GM21576 (cell line): ENCODE measurements at regions not wholly inside any gene's neighbourhood (a gene's known extent, or its start where the extent isn't known, plus 50 kb on each side); places are given as distances from the start of the nearest gene placed in this dataset.

Source experiments
- ATAC-seq: cut with Tn5 transposase; IDR thresholded peaks from one replicate; pipeline ENCODE4 v1.9.1; 2021; ENCODE audit warnings: mild to moderate bottlenecking, moderate library complexity; ENCODE audit not compliant: unreplicated experiment

DNA sequence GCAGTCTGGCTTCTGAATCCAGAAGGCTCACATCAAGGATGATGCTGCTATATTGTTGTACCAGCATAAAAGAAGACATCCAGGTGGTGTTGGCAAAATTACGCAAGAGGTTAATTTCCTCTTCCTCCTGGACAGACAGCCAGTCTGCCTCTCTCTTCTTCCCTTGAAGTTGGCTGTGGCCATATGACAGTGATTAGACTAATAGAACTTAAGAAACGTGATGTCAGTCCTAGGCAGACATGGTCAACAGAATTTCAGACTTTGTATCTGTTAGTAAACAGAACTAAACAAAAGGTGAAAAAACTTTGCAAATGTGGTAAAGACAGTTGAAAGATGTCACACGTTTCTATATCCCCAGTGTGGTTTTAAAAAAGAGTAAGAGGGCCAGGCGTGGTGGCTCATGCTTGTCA, 465.2 kb upstream of the NR2F2 start:
- ATAC-seq = no peak

DNA sequence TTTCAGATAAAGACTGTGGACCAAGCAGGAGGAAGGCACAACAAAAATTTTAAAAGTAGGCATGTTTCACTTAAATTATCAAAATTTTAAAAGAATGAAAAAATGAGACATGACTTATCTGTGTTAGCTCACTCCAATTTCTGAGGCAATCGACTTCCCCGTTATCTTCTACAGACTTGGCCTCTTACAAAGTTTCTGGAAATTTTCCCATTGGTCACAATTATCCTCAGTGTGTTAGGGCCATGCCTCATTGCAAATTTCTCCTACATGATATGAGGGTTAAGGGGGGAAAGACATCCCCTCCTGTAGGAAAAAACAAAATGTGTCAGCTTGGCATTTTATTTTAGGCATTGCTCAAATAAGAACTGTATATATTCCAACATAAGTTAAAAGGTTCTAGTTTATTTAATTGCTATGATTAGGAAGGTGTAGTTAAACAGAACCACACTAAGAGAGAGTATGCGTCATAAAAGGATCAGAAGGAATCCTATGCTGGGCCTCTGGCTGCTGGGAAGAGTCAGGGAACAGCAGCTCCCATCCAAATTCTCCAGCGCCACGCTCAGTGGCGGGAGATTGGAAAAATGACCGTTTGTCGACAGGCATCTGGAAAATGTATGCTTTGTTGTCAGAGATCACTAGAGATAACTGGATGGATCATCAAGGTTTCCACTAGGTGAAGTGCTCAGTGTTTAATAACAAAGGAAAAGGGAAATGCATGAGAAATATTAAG, 463.6 kb upstream of the NR2F2 start:
- no peak for ATAC-seq

DNA sequence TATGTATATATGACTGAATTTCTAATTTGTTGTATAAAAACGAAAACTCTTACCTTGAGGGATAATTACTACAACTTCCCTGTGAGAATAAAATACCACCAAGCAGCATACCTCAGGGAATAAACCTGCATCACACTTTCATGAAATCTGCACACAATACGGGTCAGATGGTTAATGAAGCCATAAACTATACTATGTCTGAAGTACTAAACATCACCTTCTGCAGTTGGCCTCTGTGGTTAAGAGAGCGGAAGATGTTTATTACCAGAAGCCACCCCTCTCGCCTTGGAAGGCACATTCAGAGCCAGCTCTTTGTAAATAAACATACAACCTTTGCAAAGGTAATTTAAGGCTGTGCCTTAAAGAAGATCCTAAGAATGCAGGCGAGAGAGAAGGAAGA, 462.1 kb upstream of the NR2F2 start:
- ATAC-seq = no peak

DNA sequence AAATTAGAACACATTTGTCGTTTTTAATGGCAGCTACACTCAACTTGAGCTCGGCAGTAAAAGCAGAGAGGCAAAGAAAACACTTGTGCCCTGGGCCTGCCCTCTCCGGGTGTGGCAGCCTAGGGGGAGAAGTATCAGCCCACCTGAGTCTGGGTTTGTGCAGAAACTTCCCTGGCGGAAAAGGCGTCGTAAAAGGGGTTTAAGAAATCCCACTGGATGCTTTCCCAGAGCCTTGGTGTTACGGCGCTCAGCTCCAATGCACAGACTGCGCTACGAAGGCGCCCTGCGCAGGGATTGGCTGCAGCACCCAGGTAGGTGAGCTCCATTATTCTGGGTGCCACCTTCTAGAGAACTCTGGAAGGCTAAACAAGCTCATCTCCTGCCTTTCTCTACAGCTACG, 461.5 kb upstream of the NR2F2 start:
- ATAC-seq = no peak

DNA sequence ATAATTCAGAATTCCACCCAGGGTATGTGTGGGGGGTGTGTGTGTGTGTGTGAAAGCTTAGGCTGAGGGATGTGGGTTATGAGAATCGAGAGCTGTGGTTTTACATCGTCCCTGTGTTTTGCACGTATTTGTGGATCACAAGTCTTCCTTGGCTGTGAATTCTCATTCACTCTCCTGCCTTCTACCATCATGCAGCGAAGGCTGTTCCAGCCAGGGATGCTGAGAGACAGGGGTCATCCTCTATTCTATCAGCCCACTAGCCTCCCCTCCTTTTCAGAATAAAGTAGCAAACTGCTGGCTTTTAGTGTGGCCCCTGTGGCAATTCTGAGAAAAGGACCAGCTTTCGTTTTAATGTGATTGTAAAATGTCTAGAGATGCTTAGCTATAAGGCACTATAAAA, 460.6 kb upstream of the NR2F2 start:
- ATAC-seq = no peak

DNA sequence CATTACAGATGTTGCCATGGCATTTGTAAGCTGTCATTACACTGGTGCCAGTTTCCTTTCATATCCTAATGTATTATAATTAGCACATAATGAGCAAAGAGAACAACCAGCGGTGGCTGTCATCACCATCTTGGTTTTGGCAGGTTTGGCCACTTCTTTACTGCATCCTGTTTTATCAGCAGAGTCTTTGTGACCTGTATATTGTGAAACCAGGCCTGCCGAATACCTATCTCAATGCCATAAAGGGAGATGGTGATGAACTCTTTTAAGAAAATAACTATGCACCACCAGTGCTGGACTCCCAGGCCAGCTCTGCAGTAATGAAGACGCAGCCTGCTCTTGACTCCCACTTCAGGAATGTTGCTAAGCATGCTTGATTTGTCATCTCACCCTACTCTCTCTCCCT, 458.1 kb upstream of the NR2F2 start:
- no peak for ATAC-seq

DNA sequence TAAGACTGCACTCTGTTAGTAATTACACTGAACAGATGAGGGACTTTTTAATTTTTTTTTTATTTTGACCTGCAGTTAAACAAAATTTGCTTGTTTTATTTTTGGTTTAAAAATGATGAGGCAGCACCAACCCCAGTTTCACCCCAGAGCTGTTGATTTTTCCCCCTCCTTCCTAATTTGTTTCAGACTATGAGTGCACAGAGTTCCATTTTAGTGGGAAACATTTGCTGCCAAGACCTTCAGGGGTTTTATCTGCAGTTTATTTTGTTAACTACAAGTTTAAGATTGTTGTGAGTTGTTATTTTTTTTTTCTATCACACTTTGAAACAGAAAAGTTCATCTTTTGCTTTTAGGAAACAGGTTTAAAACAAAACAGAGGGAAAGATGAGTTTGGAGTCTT, 455.9 kb upstream of the NR2F2 start:
- ATAC-seq = no peak

DNA sequence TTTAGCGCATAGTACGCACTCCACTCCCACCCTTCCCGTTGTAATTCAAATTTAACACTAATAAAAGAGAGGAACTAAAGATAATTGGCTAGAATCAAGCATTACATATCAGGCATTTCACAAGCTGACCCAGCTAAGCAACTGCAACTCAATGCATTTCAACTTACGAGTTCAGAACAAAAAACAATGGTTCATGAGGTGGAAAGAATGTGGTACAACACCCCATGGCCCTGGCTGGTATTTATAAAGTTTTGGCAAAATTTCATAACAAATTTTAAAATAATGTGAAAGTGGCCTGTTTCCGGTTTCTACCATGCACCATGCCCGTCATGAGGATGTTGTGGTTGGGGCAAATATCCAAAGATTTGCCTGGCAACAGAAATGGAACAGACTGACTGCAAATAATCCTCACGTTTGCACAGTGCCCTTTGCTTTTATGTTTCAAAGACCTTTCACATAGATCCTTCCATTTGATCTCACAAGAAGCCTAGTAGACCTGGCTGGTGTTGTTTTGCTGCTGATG, 455.3 kb upstream of the NR2F2 start:
- no peak for ATAC-seq

DNA sequence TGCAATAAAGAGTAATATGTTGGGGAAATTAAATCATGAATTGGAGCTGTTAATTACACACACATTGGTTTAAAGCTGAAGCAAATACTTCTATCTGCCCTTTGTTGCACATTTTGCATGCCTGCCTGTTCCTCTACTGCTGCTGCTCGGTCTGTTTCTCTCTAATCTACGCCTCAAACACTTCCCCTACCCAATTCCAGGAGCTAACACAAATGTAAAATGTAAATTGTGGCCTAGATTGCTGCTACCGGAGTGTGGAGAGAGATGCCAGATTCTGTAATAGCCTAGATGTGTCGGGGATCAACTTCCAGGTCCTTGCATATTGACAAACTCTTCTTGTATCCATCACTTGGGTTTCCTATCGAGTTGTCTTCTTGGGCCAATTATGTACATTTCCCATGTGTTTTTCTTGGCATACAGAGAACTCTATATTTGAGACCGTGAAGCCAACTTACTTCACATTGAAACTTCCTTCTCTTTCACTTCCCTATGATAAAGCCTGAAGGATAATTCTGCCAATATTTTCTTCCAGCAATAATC, 450.4 kb upstream of the NR2F2 start:
- no peak for ATAC-seq

DNA sequence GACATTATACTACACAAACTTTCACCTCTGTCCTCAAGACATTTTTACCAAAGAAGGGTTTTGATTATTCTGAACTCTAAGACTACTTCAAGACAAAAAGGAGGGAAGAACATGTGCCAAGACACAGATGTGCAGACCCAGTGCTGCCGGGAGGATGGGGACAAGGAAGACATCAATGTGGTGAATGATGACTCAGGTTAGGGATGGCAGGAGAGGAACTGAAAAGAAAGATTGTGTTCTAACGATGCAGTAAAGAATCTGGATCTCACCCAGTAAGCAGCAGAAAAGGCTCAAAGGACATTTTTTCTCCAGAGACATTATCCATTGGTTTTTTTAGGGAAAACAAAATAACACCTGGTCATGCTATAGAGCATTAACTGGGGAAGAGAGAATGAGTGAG, 449.9 kb upstream of the NR2F2 start:
- ATAC-seq = no peak

DNA sequence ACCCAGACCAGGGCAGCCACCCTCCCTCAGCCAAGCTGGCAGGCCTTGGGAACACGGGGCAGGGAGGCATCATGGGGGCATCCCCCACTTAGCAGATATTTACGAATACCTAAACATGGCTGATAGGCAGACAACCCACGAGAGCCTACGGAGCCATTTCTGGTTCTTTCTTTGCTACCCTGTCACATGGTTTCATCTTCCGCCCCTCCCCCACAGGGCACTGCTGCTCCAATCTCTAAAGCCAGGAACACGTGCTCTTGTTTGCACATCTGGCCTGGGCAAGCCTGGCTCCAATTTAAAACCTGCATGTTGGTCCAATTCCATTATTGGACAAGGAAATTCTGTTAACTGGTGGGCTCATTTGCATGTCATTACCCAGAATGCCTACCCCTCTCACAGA, 447.4 kb upstream of the NR2F2 start:
- no peak for ATAC-seq

DNA sequence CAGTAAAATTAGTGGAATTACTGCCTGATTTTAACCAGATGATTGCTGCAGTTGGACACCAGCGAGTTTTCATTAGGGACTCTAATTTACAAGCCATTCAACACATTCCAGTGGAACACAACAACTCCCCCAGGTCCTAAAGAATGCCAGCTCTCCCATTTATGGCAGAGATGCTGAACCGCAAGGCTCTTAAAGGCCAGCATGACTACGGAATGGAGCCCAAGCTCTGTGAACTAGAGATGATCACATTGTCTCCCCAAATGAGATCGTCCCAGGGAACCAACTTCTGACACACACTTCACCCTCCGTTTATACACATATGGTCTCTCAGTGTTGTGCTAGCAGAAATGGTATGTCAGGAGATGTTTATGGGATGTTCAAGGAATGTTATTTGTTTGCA, 446.2 kb upstream of the NR2F2 start:
- no peak for ATAC-seq

DNA sequence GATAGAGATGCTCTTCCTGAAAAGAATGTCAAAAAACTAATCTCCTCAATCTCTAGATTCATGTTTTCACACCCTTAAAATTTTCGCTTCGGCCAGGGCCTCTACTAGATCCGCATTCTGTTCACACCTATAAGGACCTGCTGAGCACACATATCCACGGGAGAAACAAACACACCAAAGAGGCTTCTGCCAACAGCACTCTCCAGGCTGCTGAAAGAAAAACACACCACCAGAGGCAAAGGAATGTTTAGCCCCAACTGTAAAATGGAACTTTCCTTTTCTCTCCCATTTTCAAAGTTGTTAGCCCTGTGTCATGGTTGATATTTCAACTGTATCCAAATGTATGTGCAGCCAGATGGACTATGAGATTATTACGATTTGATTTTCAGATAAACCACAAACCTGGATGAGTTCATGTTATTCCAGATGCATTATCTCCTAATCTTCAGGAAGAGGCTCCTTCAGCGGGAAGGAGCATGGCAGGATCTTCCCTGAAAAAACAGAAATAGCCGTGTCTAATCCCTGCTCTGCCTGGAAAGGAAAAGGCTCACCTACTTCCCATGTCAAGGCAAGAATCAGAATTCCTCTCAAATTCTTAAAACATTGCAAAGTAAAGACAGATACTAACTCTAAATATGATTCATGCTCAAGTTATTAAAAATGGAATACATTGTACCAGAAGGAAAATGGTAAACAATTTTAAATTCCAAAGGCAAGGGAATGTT, 442.7 kb upstream of the NR2F2 start:
- ATAC-seq = no peak

DNA sequence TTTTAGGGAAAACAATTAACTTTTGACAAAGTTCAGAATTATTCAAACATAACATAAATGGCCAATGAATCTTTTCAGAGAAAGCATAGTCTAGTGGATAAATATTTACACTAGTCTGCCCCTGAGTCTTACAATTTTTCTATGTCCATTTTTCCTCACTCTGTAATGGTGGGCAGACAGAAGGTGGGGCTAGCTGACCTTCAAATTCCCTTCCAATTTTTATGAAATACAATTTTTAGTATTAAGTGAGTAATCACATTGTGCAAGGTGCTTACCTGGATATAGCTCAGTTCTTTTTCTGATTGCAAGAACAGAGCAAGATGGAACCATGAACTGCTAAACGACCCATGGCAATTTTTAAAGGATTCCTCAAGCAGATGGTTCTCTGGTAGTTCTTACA, 441.7 kb upstream of the NR2F2 start:
- ATAC-seq = no peak

DNA sequence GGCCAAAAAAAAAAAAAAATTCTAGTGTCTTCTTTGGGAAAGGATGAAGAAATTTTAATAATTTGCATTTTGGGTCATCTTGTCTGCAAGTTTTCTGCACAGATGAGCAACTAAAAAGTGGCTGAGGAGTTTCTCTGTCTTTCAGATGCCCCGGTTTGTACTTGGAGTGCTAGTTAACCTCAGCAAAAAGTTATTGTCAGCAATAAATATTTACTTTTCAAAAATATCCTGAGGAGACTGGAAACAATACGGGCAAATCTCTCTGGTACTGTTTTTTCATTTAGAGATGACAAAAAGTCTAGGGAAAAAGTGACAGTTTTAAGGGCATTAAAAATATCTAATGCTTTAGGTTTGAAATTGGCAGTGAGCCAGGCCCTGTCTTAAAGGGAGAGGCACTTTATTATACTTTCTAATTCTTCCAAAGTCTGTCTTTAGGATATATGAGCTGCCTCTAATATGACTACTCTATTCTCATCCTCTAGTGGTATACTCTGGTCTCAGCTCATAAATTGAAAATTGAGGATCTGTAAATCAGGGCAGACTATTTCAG, 436.0 kb upstream of the NR2F2 start:
- no peak for ATAC-seq

DNA sequence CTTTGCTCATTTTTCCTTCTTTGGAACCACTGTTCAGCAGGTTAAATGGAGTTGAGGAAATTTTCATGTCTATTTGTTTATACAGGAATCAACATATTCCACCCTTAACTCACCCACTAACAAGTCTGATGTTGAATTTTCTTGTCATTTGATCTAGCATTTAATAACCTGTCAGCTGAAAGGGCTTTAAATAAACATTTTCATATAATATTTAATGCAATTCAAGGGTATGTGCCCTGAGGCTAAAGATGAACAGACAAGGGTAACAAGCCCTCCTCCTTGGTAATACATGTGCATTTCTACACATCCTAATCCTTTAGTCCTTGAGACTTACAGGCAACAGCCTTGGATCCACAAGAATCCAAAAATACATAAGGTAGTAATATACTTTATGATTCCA, 435.0 kb upstream of the NR2F2 start:
- ATAC-seq = no peak

DNA sequence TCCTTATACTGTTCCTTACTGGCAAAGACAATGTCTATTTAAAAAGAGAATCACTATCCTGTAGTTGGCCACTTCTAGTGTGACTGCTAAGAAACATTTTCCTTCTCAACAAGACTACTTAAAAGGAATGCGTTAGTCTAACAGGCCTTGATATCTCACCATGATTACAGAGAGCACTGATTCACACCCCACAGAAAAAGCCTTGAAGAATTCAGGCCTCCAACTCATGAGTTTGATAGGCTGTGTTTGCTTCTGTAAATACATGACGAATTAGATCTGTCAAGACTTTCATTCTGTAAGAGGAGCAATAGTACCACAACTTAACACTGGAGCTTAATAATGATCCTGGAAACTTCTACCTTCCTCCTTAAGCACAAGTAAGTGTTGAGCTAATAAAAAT, 432.8 kb upstream of the NR2F2 start:
- ATAC-seq = no peak

DNA sequence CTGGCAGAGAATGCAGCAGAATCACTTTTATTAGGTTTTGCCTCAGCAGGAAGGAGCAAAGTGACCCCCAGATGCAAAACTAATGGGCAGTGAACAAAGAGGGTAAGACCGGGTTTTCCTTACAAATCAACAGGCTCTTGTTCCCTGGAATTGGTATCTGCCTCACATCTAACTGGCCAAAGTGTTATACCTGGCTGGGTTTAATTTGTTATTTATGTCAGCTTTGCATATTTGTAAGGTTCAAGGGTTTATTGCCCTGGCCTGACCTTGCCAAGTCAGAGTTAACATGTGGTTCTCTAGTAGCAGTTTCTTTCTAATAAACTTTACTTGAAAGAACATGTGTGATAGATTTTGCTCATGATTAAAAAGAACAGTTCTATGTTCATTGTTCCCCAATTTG, 431.7 kb upstream of the NR2F2 start:
- ATAC-seq = no peak

DNA sequence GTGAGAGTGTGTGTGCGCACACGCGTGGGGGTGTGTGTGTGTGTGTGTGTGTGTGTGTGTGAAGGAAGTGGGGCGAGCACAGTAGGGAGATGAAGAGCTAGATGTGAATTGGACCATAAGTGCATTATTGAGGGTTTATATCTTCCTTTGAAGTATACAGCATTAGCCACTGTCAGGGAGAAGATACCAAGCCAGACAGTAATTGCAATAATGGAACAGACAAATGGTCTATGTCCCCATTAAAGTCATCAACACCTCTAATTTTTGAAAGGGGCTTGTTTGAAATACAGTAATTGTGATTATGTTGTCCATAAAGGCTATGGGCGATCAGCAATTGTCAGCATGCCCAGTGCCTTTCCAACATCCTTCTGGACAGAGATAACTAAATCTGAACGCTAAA, 429.2 kb upstream of the NR2F2 start:
- ATAC-seq = no peak

DNA sequence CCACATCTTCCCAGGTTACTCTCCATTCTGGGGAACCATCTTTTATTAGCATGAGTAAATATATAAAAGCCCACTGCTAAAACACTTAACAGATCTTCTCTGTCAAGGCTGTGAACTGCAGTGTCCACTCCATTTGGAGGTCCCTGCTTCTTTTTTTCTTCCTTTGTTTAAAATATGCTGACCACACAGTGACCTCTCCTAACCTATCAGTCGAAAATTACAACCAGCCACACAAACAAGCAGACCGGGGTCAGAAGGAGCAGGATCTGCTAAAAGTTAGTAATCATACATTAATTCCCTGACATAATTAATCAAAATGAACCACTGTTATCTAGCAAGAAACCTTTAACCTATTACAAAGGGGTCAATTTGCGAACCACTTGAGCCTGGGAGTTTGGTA, 427.9 kb upstream of the NR2F2 start:
- no peak for ATAC-seq

DNA sequence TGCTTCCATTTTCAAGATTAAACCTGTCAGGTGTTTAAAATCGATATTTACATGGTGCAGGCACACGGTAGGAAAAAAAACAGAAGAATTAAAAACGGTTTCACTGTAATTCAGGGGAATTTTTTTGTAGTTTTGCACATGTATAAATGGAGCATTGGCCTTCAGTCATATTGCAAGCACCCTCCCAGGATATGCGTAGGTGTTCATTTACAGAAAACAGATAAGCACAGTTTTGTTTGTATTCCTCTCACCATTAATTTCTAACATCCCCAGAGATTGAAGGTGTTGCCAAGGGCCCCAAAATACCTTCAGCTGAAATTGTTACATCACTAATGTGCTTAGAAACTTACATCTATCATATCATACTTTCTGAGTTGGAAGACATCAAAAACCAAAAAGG, 427.1 kb upstream of the NR2F2 start:
- ATAC-seq = no peak

DNA sequence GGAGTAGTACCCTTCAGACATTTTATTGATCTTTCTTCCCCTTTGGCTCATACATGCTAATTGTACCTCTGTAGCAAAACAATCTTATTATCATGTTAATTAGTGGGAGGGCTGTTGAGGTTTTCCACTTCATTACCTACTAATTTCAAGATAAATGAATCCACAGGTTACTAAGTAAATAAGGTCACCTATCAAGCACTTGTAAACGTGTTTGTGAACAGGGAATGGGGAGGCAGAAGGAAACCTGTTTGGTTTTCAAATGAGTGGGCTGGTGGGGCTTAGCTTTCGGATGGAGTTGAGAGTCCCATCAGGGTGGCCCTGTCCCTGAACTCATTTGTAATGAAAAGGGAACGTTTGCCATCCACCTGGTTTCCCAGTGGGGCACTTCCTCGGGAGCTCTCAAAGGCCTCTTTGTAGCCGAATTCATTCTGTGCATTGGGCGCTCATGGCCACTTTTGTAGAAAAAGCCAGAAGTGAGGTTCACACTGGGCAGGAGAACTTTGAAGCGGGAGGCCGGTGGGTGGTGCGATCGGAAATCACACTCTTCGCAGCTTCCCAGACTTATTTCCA, 419.8 kb upstream of the NR2F2 start:
- no peak for ATAC-seq
